HG03575 (cell line): ENCODE measurements at regions not wholly inside any gene's neighbourhood (a gene's known extent, or its start where the extent isn't known, plus 50 kb on each side); places are given as distances from the start of the nearest gene placed in this dataset.

ENCODE experiments used
- ATAC-seq: cut with Tn5 transposase; IDR thresholded peaks from one replicate; pipeline ENCODE4 v1.9.1; 2021; ENCODE audit not compliant: unreplicated experiment, insufficient number of reproducible peaks, low FRiP score; ENCODE audit errors: extremely low read depth

DNA sequence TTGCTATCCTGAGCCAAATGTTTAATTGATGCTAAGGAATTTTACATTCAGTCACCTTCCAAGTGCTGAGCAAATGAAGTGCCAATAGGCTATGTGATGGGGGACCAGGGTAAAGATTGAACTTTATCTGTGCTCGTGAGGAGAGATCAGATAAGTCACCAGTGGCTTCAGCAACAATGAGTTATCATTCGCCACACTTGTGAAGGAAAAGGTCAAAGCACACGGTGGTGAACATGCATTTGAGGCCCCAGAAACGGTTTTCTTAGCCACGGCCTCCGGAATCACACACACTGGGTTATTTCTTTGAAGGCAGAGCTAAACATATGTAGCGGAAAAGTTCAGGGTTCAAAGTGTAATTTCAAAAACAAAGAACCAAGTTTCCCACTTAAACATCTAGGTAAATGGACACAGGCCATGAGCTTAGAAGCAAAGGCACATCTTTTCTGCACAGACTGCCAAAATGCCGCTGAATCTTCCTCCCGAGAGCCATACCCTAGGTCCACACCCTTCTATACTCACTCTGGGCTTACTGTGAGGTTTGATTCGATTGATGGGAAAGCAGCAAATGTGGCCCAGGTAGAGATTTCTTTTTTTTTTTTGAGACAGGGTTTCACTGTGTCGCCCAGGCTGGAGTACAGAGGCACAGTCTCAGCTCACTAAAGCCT, 268.5 kb downstream of the SHQ1 start:
- ATAC-seq = no peak

DNA sequence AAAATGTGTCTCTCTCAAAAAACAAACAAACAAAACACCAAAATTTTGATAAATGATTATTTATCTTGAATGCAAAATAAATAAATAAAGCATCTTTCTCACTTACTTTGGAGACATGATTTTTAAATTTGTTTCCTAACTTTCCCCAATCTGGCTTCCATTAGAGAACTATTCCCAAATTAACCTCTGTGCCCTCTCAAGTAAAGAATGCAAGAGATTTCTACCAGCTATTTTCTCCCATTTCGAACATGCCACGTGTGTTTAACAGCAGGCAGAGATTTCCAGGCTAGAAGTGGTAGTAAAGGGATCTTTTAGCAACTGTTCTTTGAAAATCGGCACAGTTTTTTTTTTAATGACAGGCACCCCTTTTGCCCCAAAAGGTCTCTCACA, 269.1 kb downstream of the SHQ1 start:
- ATAC-seq = no peak

DNA sequence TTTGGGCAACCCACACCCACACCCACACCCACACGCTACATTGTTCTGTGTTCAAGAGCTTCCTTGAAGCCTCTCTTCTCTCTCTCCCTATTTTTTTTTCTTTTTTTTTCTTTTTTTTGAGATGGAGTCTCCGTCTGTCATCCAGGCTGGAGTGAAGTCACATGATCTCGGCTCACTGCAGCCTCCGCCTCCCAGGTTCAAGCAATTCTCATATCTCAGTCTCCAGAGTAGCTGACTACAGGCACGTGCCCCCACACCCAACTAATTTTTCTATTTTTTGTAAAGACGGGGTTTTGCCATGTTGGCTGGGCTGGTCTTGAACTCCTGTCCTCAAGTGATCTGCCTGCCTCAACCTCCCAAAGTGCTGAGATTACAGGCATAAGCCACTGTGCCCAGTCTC, 271.1 kb downstream of the SHQ1 start:
- ATAC-seq = no peak

DNA sequence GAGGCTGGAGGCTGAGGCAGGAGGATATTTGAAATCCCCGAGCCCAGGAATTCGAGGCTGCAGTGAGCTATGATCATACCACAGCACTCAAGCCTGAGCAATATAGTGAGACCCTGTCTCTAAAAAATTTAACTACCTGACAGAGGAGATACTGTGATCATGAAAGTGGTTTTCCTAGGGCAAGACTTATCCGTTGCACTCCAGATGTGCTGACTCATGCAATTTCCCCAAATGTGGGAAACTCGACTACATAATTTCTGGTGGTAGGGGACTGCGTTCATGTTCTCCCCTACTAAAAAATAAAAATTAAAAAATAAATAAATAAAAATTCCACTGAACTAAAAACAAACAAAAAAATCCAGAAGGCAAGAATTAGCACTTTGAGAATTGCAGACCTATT, 271.7 kb downstream of the SHQ1 start:
- no peak for ATAC-seq

DNA sequence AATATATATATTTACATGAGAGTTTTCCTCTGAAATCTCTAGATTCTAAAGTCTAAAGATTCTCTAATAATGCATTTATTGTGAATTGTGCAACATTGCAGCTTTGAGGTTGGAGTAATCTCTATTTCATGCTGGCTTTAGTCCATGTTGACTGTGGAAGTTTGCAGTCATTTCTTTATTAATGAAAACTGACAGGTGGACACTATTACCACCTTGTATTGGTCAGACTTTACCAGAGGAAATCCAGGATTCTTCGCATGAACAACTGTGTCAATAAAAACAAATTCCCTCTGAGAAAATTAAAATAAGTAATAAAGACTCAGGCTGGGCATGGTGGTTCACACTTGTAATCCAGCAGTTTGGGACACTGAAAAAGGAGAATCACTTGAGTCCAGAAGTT, 274.1 kb downstream of the SHQ1 start:
- ATAC-seq = no peak

DNA sequence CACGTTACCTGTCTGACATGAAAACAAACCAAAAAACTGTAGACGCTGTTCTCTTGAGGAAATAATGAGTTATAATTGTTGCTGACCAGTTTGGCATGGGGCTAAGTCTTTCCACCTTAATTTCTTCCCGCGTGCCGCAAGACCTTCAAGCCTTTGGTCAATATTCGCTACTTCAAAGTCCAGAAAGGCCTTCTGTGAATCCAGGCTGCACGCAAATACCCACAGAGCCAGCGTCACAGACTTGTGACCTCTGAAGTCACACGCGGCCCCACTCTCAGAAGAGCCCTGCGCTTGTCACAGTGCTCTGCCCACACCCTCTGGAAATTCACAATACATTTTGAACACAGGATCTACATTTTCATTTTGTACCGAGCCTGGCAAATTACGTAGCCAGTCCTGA, 275.2 kb downstream of the SHQ1 start:
- ATAC-seq = no peak

DNA sequence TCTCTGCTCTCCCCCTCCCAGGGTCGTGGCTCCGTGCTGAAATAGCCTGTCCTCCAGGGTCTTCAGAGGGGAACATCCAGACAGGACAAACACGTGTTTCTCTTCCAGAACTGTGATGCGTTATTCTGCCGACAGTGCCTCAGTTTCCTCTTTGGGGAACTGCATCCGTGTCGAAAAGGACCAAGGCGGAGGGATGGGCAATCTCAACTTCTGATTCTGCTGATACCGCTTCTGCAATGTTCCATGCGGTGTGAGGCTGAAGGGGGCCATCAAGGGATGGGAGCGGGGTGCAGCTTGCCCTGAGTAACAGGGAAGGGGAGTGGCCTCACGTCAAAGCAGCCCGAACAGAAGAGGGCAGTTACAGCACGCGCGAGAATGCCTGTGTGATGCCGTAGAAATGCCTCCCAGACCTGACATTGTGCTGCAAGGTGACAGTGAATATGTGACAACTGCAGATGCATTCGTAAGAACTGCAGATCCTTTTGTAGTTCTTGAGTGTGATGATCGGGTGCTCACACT, 275.7 kb downstream of the SHQ1 start:
- ATAC-seq = no peak

DNA sequence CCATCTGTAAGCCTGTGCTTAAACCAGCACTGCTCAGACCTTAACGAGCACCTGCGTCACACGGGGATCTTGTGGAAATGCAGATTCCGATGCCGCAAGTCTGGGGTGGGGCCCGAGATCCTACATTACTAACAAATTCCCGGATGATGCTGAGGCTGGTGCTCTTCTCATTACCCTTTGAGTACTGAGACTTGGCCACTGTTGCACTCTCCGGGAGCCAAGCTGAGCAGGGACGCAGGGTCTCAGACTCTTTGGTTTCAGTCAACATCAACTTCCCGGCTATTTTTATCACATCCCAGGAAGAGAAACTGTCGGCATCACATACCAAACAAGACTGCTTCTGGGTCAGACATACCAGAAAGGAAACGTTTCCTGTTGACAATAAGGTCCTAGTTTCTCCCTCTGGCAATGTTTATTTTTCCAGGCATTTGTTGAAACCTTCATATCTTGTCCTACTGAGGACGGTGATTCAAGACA, 276.6 kb downstream of the SHQ1 start:
- ATAC-seq = no peak

DNA sequence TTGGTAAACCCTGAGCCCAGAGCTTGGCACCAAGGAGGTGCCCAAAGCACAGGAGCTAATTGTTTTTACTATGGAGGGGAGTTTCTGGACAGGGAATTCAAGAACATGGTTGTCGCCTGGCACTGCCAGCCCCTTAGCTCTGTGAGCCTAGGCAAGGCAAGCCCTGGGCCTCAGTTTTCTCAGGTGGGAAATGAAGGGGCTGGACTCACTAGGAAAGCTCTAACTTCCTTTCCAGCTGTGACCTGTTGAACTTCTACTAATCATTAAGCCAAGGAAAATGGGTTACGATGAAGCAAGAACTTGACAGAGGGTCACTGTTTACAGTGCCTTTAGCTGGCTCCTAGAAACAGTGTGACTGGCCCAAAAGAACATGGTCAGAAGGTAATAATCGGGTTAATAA, 277.2 kb downstream of the SHQ1 start:
- no peak for ATAC-seq

DNA sequence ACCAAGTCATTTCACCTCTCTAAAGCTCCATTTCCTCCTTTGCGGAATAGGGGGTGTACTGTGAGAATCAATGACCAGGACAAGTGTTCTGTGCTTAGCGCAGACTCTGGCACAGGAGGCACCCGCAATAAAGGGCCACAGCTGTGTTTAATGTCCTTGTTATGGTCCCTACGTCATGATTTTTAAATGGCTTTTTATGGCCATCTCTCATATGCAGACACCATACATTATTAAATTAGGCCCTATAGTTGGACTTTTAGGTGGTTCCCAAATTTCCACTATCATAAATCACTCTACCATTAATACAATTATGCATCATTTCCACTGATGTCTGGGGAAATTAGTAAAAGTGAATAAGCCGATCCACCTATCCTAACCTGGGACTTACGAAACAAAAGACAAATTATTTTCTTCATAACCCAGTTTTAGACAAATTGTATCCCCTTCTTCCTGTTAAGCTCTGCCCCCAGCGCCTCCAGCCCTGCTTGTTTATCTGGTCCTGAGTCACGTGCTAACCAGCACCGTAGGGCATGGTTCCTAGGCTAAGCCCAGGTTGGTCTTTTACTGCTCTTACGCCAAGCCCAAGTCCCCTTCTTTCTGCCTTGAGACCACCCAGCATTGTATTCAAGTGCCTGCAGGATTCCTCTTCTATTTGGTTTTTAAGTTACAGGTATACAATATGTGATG, 278.3 kb downstream of the SHQ1 start:
- no peak for ATAC-seq

DNA sequence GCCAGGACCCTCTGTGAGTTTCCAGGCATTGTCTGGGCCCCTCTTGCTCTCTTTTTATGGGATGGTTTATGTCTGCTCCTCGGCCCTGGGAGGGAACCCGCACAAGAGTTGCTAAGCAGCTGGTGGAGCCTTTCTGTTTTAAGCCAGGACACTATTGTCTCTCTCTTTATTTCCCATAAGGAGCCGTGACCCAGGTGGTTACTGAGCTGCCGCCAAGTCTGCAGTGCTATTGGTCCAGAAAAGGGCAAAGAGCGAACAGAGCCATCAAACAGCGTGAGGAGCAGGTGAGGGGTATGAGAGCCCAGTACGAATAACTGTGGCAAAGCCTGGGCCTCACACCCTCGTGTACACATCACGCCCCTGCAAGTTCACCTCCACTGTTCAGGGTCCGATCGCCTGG, 280.2 kb downstream of the SHQ1 start:
- ATAC-seq = no peak

DNA sequence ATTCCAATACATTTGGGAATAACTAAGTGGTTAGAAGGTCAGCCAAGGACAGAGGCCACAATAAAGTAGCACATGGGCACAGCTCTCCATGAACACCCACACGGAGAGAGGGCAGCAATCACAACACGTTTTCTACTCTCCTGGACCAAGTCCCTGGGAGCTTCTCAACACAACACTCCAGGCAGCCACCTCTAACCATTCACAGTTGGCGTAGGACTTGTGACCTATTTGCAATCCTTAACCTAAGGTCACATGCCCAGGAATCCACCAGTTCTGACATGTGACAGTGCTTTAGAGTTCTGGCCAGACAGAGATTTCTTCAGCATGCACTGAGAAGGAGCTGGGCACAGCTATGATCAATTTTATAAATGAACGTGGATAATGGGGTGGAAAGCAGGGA, 280.8 kb downstream of the SHQ1 start:
- ATAC-seq = no peak

DNA sequence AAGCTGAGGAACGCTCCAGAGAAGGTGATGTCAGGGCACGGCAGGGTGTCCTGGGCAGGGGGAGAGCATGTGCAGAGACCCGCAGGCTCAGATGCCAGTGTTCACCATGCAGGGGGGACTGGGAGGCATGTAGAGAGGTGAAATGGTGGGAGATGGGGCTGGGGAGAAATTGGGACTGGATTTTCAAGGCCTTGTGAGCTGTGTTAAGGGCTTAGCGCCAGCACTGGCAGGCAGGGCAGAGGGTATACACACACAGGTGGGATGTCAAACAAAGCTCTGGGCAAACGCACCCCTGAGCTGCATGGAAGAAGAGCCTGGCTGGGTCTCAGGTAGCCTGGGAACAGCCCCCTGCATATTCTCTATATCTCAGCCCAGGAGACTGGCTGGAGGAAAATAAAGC, 282.7 kb downstream of the SHQ1 start:
- ATAC-seq = no peak

DNA sequence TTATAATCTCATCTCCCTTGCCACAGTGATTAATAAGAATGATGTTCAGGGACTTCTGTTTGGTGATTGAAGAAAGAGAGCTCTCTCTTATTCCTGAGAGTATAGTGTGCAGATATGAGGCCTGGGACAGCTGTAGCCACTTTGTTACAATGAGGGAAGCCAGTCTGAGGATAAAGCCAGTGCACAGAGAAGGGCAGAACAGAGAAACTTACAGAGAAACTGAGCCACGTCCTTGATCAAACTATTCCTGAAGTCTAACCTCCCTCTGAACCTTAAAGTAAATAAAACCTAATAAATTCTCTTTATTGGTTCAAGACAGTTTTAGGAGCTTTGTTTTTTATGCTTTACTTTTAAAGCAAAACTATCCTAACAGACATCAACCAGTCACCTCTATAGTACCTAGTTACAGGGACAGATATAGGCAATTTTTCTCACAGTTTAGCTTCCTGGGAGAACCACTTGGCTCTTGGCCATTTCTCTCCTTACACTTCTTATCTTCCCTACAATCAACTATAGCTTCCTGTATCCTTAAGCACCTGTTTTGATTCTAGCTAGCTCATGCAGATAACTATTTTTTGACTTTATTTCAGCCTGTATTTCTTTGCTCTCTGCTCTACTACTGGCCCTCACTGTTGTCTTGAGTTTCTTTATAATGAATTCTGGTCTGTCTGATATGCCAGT, 284.4 kb downstream of the SHQ1 start:
- ATAC-seq = no peak

DNA sequence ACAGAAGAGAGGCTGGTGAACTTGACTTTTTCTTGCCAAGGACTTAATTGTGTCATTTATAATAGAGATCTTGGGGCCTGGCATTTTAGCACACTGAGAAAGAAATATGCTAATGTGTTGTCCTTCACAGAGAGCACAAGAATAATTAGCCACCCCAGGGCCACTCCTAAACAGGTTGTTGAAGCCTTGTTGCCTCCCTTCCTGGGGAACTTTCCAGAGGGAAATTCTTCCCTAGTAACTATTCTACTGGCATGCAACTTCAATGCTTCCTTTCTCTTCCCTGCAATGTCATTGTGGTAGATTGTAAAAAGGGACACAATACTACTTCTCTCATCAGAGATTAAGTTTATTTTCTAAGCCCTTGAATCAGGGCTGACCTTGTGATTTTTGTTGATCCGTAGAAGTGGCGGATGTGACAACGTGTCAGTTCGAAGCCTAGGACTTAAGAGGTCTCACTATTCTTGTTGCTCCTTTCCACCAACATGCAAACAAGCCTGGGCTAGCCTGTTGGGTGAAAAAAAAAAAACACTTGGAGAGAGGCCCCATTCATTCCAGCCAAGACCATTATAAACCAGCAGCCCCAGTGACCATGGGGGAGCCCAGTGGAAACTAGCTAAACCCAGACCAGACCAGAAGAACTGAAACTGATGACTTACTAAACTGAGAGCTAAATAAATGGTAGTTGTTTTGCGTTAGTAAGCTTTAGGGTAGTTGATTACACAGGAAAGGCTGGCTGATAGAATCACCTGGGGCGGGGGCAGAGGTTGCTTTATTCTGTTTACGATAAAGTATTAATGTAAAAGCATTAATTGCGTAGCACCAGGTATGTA, 287.2 kb downstream of the SHQ1 start:
- ATAC-seq = no peak

DNA sequence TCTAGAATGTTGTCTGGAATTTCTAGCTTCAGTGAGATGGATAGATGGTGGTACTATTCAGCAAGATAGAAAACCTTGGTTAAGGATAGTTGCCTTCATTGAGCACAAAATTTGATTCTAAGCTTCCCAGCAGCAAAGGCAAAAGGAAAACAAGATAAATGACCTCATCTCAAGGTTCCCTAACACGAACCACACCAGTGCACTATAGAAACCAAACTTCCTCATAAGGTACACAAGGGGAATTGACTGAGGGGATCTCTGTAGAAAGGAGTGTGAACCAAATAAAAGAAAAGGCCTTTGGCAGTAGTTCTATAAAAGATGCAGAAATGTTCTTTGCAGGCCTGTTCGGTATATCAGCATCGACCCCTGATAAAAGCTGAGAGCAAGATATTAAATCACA, 288.9 kb downstream of the SHQ1 start:
- ATAC-seq = no peak

DNA sequence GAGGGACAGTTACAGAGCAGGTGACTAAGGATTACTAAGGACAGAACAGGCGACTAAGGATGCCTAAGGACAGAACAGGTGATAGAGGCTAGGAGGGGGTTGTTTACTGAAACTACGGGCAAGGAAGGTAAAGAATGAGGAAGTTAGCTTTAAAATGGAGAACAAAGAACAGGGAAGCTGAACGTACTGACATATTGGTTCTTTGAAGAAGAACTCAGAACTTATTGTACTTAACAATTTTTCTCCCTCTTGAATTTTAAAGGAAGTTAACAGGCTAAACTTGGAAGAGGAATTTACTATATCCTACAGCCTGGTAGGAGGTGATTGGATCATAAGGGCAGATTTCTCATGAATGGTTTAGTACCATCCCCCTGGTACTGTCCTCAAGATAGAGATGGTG, 290.2 kb downstream of the SHQ1 start:
- no peak for ATAC-seq

DNA sequence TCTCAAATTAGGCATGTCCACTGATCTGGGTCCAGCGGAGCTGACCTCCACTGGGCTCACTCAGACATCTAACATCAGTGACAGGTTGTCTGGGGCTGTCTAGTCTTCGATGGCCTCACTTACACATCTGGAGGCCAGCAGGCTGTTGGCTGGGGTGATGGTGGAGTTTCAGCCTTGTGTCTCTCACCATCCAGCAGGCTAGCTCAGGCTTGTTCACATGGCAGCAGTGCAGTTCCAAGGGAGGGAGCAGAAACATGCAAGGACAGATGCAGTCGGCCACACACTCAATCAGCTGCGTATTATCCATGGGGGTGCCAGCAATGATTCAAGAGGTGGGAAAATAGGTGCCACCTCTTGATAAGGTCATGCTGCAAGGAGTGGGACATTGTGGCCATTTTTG, 292.5 kb downstream of the SHQ1 start:
- no peak for ATAC-seq

DNA sequence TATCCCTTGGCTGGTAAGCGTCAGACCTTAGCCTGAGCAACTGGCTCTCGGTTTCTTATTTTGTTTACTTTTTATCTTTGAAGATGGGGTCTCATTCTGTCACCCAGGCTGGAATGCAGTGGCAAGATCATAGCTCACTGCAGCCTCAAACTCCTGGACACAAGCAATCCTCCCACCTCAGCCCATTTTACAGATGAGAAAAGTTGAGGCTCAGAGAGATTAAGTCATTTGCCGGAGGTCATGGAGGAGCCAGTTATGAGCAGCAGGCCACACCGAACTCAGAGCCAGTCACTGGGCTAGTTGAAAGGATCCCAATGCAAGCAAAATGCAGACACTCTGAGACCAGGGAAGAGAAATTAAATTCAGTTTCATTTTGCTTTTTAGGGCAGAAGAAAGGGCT, 293.6 kb downstream of the SHQ1 start:
- ATAC-seq = no peak
